SK-N-MC (cell line): ENCODE measurements at regions not wholly inside any gene's neighbourhood (a gene's known extent, or its start where the extent isn't known, plus 50 kb on each side); places are given as distances from the start of the nearest gene placed in this dataset.

ENCODE experiments used
- EZH2 ChIP-seq: fragments of 200-600 bp; sonication (generic); IDR thresholded peaks from one replicate; pipeline ENCODE4 v1.6.1; 2017; ENCODE audit warnings: antibody characterized with exemption
- POLR2AphosphoS5 ChIP-seq: IDR thresholded peaks from 2 replicates; pipeline ENCODE4 v1.6.1; 2012; ENCODE audit warnings: mild to moderate bottlenecking, low read depth, low read length, borderline replicate concordance

GRCh38 chr5:89097103-89097502, 214.1 kb upstream of the MEF2C start:
- TF ChIP-seq EZH2 (no peak), POLR2AphosphoS5 (no peak)
